H1 (cell line): ENCODE measurements at regions not wholly inside any gene's neighbourhood (a gene's known extent, or its start where the extent isn't known, plus 50 kb on each side); places are given as distances from the start of the nearest gene placed in this dataset.

Experiments
- CTCF ChIA-PET: fragments of 300-600 bp; sonication (Branson Sonifier 250); formaldehyde crosslinking; loops from one replicate; lab custom pipeline; 2021; ENCODE audit not compliant: partially characterized antibody; lab: Charles Lee
- POLR2A ChIA-PET: fragments of 300-600 bp; sonication (Branson Sonifier 250); formaldehyde crosslinking; loops from one replicate; lab custom pipeline; 2021; ENCODE audit warnings: inconsistent platforms; ENCODE audit not compliant: partially characterized antibody; lab: Charles Lee
- DNase-seq, 2 experiments: peaks; one replicate each; pipeline versions ENCODE4 v3.0.0 to v3.0.0-alpha.2; 2010 to 2022; ENCODE audit warnings: low spot score in 2 of 2, low read depth in 1 of 2, mixed read lengths in 1 of 2
- FAIRE-seq: peaks from 2 replicates; lab custom pipeline; 2011; peaks lifted over from hg19 to GRCh38; lab: Jason Lieb, UNC
- H2AFZ ChIP-seq: 2 replicates; pipeline ENCODE4 v1.8.1; 2012; ENCODE audit warnings: low read length, inconsistent platforms
- H2AK5ac ChIP-seq: 2 replicates; pipeline ENCODE4 v1.6.1; 2013; ENCODE audit warnings: low read depth, low read length
- H2BK120ac ChIP-seq: replicated peaks from 2 replicates; pipeline ENCODE3; 2013; ENCODE audit warnings: low read depth, low read length, inconsistent platforms
- H2BK12ac ChIP-seq: 2 replicates; pipeline ENCODE4 v1.6.1; 2013; ENCODE audit warnings: low read depth, low read length
- H2BK15ac ChIP-seq: 2 replicates; pipeline ENCODE4 v1.6.1; 2013; ENCODE audit warnings: low read length
- H2BK20ac ChIP-seq: 2 replicates; pipeline ENCODE4 v1.6.1; 2013; ENCODE audit warnings: low read length
- H2BK5ac ChIP-seq: 2 replicates; pipeline ENCODE4 v1.6.1; 2013; ENCODE audit warnings: low read depth, low read length
- H3K14ac ChIP-seq: 2 replicates; pipeline ENCODE4 v1.6.1; 2013; ENCODE audit warnings: inconsistent platforms; ENCODE audit not compliant: insufficient read length
- H3K18ac ChIP-seq: 2 replicates; pipeline ENCODE4 v1.6.1; 2013; ENCODE audit warnings: low read length; ENCODE audit errors: extremely low read depth
- H3K23ac ChIP-seq: 2 replicates; pipeline ENCODE4 v1.6.1; 2013; ENCODE audit warnings: inconsistent platforms; ENCODE audit not compliant: insufficient read length
- H3K23me2 ChIP-seq: 2 replicates; pipeline ENCODE4 v1.6.1; 2013; ENCODE audit warnings: low read depth, low read length
- H3K27ac ChIP-seq: 2 replicates; pipeline ENCODE4 v1.6.1; 2011; ENCODE audit warnings: low read depth, low read length, inconsistent platforms
- H3K27me3 ChIP-seq, 4 experiments: replicated peaks in 1 of 4; 1 replicate in 1 of 4; 2 replicates in 3 of 4; pipeline versions ENCODE4 v1.6.1 to v1.8.1; 2011 to 2013; ENCODE audit warnings: low read length in 3 of 4, mild to moderate bottlenecking in 3 of 4, inconsistent platforms in 2 of 4, mixed read lengths in 2 of 4, moderate library complexity in 1 of 4; ENCODE audit not compliant: control insufficient read depth in 3 of 4, insufficient read depth in 3 of 4; ENCODE audit errors: extremely low read depth in 1 of 4
- H3K36me3 ChIP-seq, 4 experiments: 2 replicates each; pipeline versions ENCODE4 v1.6.1 to v1.8.1; 2011 to 2013; ENCODE audit warnings: mild to moderate bottlenecking in 4 of 4, low read length in 3 of 4, moderate library complexity in 2 of 4, control low read depth in 1 of 4, inconsistent platforms in 1 of 4; ENCODE audit not compliant: insufficient read depth in 4 of 4, control insufficient read depth in 2 of 4
- H3K4ac ChIP-seq: replicated peaks from 2 replicates; pipeline ENCODE3; 2013; ENCODE audit warnings: low read length, low read depth, mixed read lengths, inconsistent platforms; ENCODE audit not compliant: insufficient read length
- H3K4me1 ChIP-seq, 4 experiments: replicated peaks in 1 of 4; 1 replicate in 1 of 4; 2 replicates in 3 of 4; pipeline versions ENCODE4 v1.6.1 to v1.8.1; 2011 to 2013; ENCODE audit warnings: low read length in 3 of 4, inconsistent platforms in 2 of 4, mixed read lengths in 1 of 4; ENCODE audit not compliant: insufficient read depth in 4 of 4, control insufficient read depth in 3 of 4
- H3K4me2 ChIP-seq, 2 experiments: 2 replicates each; pipeline versions ENCODE4 v1.6.1 to v1.8.1; 2011 to 2013; ENCODE audit warnings: low read depth in 2 of 2, low read length in 2 of 2, control low read depth in 1 of 2, inconsistent platforms in 1 of 2, mild to moderate bottlenecking in 1 of 2; ENCODE audit not compliant: insufficient read depth in 1 of 2
- H3K4me3 ChIP-seq, 4 experiments: fragments of 200-600, 300-600 bp in 1 of 4; sonication (generic), shearing (Covaris generic), sonication (Bioruptor Twin) in 1 of 4; 2 replicates each; pipeline versions ENCODE4 v1.5.1 to v1.8.1; 2011 to 2016; ENCODE audit warnings: low read length in 4 of 4, low read depth in 3 of 4, control low read depth in 2 of 4, inconsistent platforms in 2 of 4, mild to moderate bottlenecking in 2 of 4, mixed read lengths in 1 of 4, moderate library complexity in 1 of 4; ENCODE audit not compliant: insufficient read depth in 2 of 4; ENCODE audit errors: extremely low read depth in 1 of 4
- H3K56ac ChIP-seq: replicated peaks from 2 replicates; pipeline ENCODE3; 2013; ENCODE audit warnings: low read depth, mild to moderate bottlenecking, mixed read lengths, low read length, inconsistent platforms; ENCODE audit not compliant: insufficient read length
- H3K79me1 ChIP-seq: 2 replicates; pipeline ENCODE4 v1.6.1; 2013; ENCODE audit warnings: low read depth, low read length, control low read depth
- H3K79me2 ChIP-seq, 2 experiments: 2 replicates each; pipeline versions ENCODE4 v1.6.1 to v1.8.1; 2012 to 2013; ENCODE audit warnings: low read length in 2 of 2, mild to moderate bottlenecking in 2 of 2, inconsistent platforms in 1 of 2; ENCODE audit not compliant: insufficient read depth in 2 of 2, control insufficient read depth in 1 of 2
- H3K9ac ChIP-seq, 4 experiments: replicated peaks in 1 of 4; 1 replicate in 1 of 4; 2 replicates in 3 of 4; pipeline versions ENCODE4 v1.6.1 to v1.8.1; 2011 to 2013; ENCODE audit warnings: low read depth in 3 of 4, low read length in 3 of 4, control low read depth in 2 of 4, mild to moderate bottlenecking in 2 of 4, moderate library complexity in 2 of 4, inconsistent platforms in 1 of 4; ENCODE audit errors: extremely low read depth in 1 of 4
- H3K9me3 ChIP-seq, 2 experiments: 2 replicates each; pipeline versions ENCODE4 v1.6.1 to v1.8.1; 2012 to 2013; ENCODE audit warnings: mild to moderate bottlenecking in 2 of 2, moderate library complexity in 2 of 2, control low read depth in 1 of 2, inconsistent platforms in 1 of 2, low read depth in 1 of 2, low read length in 1 of 2, mixed read lengths in 1 of 2; ENCODE audit not compliant: insufficient read depth in 2 of 2
- H4K20me1 ChIP-seq, 2 experiments: replicated peaks in 1 of 2; 2 replicates each; pipeline versions ENCODE3 to v1.8.1; 2011 to 2013; ENCODE audit warnings: inconsistent platforms in 2 of 2, low read length in 2 of 2, mild to moderate bottlenecking in 1 of 2; ENCODE audit not compliant: insufficient read depth in 2 of 2, control insufficient read depth in 1 of 2
- H4K5ac ChIP-seq: 2 replicates; pipeline ENCODE4 v1.6.1; 2013; ENCODE audit warnings: low read length, low read depth, mixed read lengths, inconsistent platforms; ENCODE audit not compliant: insufficient read length
- H4K8ac ChIP-seq: 2 replicates; pipeline ENCODE4 v1.8.0; 2013; ENCODE audit warnings: mild to moderate bottlenecking, moderate library complexity, low read length, inconsistent platforms; ENCODE audit not compliant: insufficient read depth; ENCODE audit errors: extremely low read depth
- H4K91ac ChIP-seq: replicated peaks from 2 replicates; pipeline ENCODE3; 2013; ENCODE audit warnings: low read length, mixed read lengths, inconsistent platforms; ENCODE audit not compliant: insufficient read length
- ATF2 ChIP-seq: IDR thresholded peaks from 2 replicates; pipeline ENCODE4 v1.6.1; 2012; ENCODE audit warnings: low read length, inconsistent platforms
- ATF3 ChIP-seq: IDR thresholded peaks from 2 replicates; pipeline ENCODE4 v1.6.1; 2011; ENCODE audit warnings: low read depth, mild to moderate bottlenecking, low read length; ENCODE audit not compliant: insufficient read depth
- CHD1 ChIP-seq: IDR thresholded peaks from 2 replicates; pipeline ENCODE4 v1.6.1; 2012; ENCODE audit warnings: low read depth, low read length, improper control_type of control experiment
- CTBP2 ChIP-seq: IDR thresholded peaks from 2 replicates; pipeline ENCODE4 v1.7.0; 2011; ENCODE audit warnings: borderline replicate concordance, mild to moderate bottlenecking, moderate library complexity, mixed read lengths, low read length; ENCODE audit not compliant: insufficient read depth, insufficient read length
- EZH2 ChIP-seq: fragments of 200-600 bp; sonication (generic); IDR thresholded peaks from 2 replicates; pipeline ENCODE4 v1.7.1; 2012; ENCODE audit warnings: low read depth, mild to moderate bottlenecking, moderate library complexity, low read length, inconsistent platforms; ENCODE audit not compliant: severe bottlenecking
- GTF2F1 ChIP-seq: IDR thresholded peaks from 2 replicates; pipeline ENCODE4 v1.6.1; 2012; ENCODE audit warnings: low read depth, low read length, improper control_type of control experiment, borderline replicate concordance
- HDAC2 ChIP-seq, 2 experiments: fragments of 300-600 bp in 1 of 2; sonication (generic) in 1 of 2; IDR thresholded peaks; 2 replicates each; pipeline ENCODE4 v1.6.1; 2011 to 2012; ENCODE audit warnings: low read depth in 2 of 2, low read length in 2 of 2, mild to moderate bottlenecking in 2 of 2, moderate library complexity in 2 of 2, borderline replicate concordance in 1 of 2, inconsistent platforms in 1 of 2
- JUN ChIP-seq: IDR thresholded peaks from 2 replicates; pipeline ENCODE4 v1.6.1; 2011; ENCODE audit warnings: low read depth, mild to moderate bottlenecking, improper control_type of control experiment, low read length
- KDM1A ChIP-seq: fragments of 200-600, 300-600 bp; sonication (generic); IDR thresholded peaks from 2 replicates; pipeline ENCODE4 v1.7.1; 2016; ENCODE audit warnings: mild to moderate bottlenecking, low read length, borderline replicate concordance
- POLR2AphosphoS5 ChIP-seq: IDR thresholded peaks from 2 replicates; pipeline ENCODE4 v1.6.1; 2011; ENCODE audit warnings: low read depth, low read length
- RFX5 ChIP-seq: IDR thresholded peaks from 2 replicates; pipeline ENCODE4 v1.6.1; 2011; ENCODE audit warnings: low read depth, low read length, improper control_type of control experiment, borderline replicate concordance
- TAF1 ChIP-seq: IDR thresholded peaks from 2 replicates; pipeline ENCODE4 v1.6.1; 2011; ENCODE audit warnings: mild to moderate bottlenecking, low read depth, low read length
- WGBS, 2 experiments: shearing (Covaris generic) in 1 of 2; methylation state at CpG; one replicate each; pipeline versions ENCODE4 v1.1.6 to v1.1.7; 2013 to 2015; ENCODE audit warnings: low lambda C conversion rate in 2 of 2, mixed read lengths in 2 of 2, inconsistent platforms in 1 of 2, low coverage in 1 of 2, missing lambda C conversion rate in 1 of 2; ENCODE audit not compliant: insufficient replicate concordance in 2 of 2, insufficient coverage in 1 of 2, insufficient read length in 1 of 2; ENCODE audit errors: extremely low coverage in 1 of 2, missing lambda C conversion rate in 1 of 2; 5-methylcytosine and 5-hydroxymethylcytosine counted together

- no peak overlapping the region; the same call in 1 of the 2 replicates for H2AFZ ChIP-seq
- H4K91ac ChIP-seq: no peak overlapping the region
- ChIA-PET POLR2A (no interaction called here), CTCF (interaction anchor here (0.6 kb wide), 2 partner anchors 75 to 96 kb away, joined by 3 to 4 read pairs; no protein-coding TSS in a partner anchor)
- H4K8ac ChIP-seq: no peak overlapping the region
- no peak overlapping the region for H3K27ac ChIP-seq
- no peak overlapping the region for H2BK15ac ChIP-seq
- no peaks in the 10 kb centered on the region for H3K23me2 ChIP-seq
- FAIRE-seq: no peak
- no peaks in the 10 kb centered on the region for H3K36me3 ChIP-seq
- H3K27me3 ChIP-seq: no peaks in the 10 kb centered on the region
- H4K5ac ChIP-seq: no peak overlapping the region
- H3K4me1 ChIP-seq: no peaks in the 10 kb centered on the region; a peak in 1 of 7 replicates
- H4K20me1 ChIP-seq: no peaks in the 10 kb centered on the region
- H3K18ac ChIP-seq: no peak overlapping the region
- H3K4ac ChIP-seq: no peak overlapping the region
- DNase-seq: no peak
- H3K9ac ChIP-seq: no peak overlapping the region
- H2BK120ac ChIP-seq: no peak overlapping the region
- no peak overlapping the region for H2BK12ac ChIP-seq
- WGBS, 2 experiments: 90% methylated on average over 3 of the region's 3 CpGs; no CpG with 5 or more reads in 1 of the 2 experiments
- H2BK5ac ChIP-seq: no peak overlapping the region
- no peak overlapping the region for H3K4me3 ChIP-seq
- H3K4me2 ChIP-seq: no peak overlapping the region
- no peaks in the 10 kb centered on the region for H3K79me1 ChIP-seq
- H2BK20ac ChIP-seq: no peak overlapping the region
- H2AK5ac ChIP-seq: no peak overlapping the region
- H3K14ac ChIP-seq: no peak overlapping the region
- H3K79me2 ChIP-seq: no peaks in the 10 kb centered on the region
- no peaks in the 10 kb centered on the region for H3K9me3 ChIP-seq
- H3K23ac ChIP-seq: no peak overlapping the region
- no peak overlapping the region for H3K56ac ChIP-seq
- no peak for TF ChIP-seq CHD1
- TF ChIP-seq CTBP2: no peak
- TF ChIP-seq POLR2AphosphoS5: no peak
- no peak for TF ChIP-seq HDAC2 (IDR thresholded peaks at IDR 0.05; ENCODE audit: borderline replicate concordance in 1 of 2, low read depth in 2 of 2, low read length in 2 of 2)
- TF ChIP-seq ATF3: no peak
- TF ChIP-seq EZH2: no peak
- TF ChIP-seq RFX5: no peak
- no peak for TF ChIP-seq GTF2F1
- no peak for TF ChIP-seq JUN
- TF ChIP-seq TAF1: no peak
- no peak for TF ChIP-seq ATF2
- no peak for TF ChIP-seq KDM1A
These were observed 428.0 kb upstream of the ARHGEF26 start for GRCh38 chr3:153693207-153693606.
